ENCODE measurements at regions not wholly inside any gene's neighbourhood (a gene's known extent, or its start where the extent isn't known, plus 50 kb on each side); places are given as distances from the start of the nearest gene placed in this dataset.

DNA sequence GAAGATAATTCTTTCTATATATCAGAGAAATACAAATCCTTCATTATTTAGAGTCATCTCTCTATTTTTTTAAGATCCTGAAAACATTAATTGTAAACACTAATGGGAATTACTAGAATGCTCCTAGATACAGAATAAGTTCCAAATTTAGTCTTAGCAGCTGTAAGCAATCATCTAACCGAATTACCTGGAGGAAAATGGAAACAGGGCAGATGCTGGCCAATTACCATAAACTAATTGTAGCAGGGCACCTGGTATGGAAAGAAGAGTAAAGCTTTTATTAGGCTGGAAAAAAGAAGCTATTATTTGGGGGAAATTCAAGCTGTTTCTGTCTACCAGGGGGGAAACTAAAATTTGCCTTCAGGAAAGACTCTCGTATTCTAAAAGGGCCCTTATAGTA lies 257.5 kb downstream of the MMUT start:
- H3K9me3 ChIP-seq (ENCODE audit: control insufficient read depth in 4 of 4, low read length in 3 of 4), result peaks cover 0 to 5% (median 0%) of the 10 kb centered on the region in 4 donors
- H3K27ac ChIP-seq (ENCODE audit: low read depth in 1 of 2, low read length in 2 of 2), result no peak overlapping the region
- DNase-seq (ENCODE audit: low spot score), result no peak
- H3K9ac ChIP-seq (ENCODE audit: low read depth in 1 of 2, low read length in 2 of 2), result no peak overlapping the region
- WGBS, result 62% methylated on average over 2 of the region's 2 CpGs
- TF ChIP-seq TAF1 (conservative IDR thresholded peaks at IDR 0.05), result no peak
- no peak for TF ChIP-seq FOXA2 (IDR thresholded peaks at IDR 0.05)
- TF ChIP-seq SP1 (IDR thresholded peaks at IDR 0.05), result no peak
- no peak for TF ChIP-seq HNF4A (conservative IDR thresholded peaks at IDR 0.05)
- TF ChIP-seq EGR1 (IDR thresholded peaks at IDR 0.05; ENCODE audit: low read depth in 2 of 2), result no peak
- no peak for TF ChIP-seq RXRA (IDR thresholded peaks at IDR 0.05)
- TF ChIP-seq, protein P1, sequence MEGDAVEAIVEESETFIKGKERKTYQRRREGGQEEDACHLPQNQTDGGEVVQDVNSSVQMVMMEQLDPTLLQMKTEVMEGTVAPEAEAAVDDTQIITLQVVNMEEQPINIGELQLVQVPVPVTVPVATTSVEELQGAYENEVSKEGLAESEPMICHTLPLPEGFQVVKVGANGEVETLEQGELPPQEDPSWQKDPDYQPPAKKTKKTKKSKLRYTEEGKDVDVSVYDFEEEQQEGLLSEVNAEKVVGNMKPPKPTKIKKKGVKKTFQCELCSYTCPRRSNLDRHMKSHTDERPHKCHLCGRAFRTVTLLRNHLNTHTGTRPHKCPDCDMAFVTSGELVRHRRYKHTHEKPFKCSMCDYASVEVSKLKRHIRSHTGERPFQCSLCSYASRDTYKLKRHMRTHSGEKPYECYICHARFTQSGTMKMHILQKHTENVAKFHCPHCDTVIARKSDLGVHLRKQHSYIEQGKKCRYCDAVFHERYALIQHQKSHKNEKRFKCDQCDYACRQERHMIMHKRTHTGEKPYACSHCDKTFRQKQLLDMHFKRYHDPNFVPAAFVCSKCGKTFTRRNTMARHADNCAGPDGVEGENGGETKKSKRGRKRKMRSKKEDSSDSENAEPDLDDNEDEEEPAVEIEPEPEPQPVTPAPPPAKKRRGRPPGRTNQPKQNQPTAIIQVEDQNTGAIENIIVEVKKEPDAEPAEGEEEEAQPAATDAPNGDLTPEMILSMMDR (IDR thresholded peaks at IDR 0.05; ENCODE audit: low read depth, low read length, missing input control), result no peak
- no peak for TF ChIP-seq JUND (IDR thresholded peaks at IDR 0.05)
- TF ChIP-seq GABPA (IDR thresholded peaks at IDR 0.05 in 1 of 2, conservative IDR thresholded peaks at IDR 0.05 in 1 of 2), result no peak
- no peak for TF ChIP-seq RAD21 (IDR thresholded peaks at IDR 0.05)
- no peak for TF ChIP-seq HNF4G (IDR thresholded peaks at IDR 0.05)
- TF ChIP-seq, protein P2, sequence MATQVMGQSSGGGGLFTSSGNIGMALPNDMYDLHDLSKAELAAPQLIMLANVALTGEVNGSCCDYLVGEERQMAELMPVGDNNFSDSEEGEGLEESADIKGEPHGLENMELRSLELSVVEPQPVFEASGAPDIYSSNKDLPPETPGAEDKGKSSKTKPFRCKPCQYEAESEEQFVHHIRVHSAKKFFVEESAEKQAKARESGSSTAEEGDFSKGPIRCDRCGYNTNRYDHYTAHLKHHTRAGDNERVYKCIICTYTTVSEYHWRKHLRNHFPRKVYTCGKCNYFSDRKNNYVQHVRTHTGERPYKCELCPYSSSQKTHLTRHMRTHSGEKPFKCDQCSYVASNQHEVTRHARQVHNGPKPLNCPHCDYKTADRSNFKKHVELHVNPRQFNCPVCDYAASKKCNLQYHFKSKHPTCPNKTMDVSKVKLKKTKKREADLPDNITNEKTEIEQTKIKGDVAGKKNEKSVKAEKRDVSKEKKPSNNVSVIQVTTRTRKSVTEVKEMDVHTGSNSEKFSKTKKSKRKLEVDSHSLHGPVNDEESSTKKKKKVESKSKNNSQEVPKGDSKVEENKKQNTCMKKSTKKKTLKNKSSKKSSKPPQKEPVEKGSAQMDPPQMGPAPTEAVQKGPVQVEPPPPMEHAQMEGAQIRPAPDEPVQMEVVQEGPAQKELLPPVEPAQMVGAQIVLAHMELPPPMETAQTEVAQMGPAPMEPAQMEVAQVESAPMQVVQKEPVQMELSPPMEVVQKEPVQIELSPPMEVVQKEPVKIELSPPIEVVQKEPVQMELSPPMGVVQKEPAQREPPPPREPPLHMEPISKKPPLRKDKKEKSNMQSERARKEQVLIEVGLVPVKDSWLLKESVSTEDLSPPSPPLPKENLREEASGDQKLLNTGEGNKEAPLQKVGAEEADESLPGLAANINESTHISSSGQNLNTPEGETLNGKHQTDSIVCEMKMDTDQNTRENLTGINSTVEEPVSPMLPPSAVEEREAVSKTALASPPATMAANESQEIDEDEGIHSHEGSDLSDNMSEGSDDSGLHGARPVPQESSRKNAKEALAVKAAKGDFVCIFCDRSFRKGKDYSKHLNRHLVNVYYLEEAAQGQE (IDR thresholded peaks at IDR 0.05), result no peak
- no peak for TF ChIP-seq FOXA1 (IDR thresholded peaks at IDR 0.05)
- TF ChIP-seq, protein P3, sequence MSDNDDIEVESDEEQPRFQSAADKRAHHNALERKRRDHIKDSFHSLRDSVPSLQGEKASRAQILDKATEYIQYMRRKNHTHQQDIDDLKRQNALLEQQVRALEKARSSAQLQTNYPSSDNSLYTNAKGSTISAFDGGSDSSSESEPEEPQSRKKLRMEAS (IDR thresholded peaks at IDR 0.05), result no peak
- TF ChIP-seq, protein P4, sequence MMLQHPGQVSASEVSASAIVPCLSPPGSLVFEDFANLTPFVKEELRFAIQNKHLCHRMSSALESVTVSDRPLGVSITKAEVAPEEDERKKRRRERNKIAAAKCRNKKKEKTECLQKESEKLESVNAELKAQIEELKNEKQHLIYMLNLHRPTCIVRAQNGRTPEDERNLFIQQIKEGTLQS (IDR thresholded peaks at IDR 0.05), result no peak
- TF ChIP-seq NR2F2 (IDR thresholded peaks at IDR 0.05), result no peak
- TF ChIP-seq, protein P5, sequence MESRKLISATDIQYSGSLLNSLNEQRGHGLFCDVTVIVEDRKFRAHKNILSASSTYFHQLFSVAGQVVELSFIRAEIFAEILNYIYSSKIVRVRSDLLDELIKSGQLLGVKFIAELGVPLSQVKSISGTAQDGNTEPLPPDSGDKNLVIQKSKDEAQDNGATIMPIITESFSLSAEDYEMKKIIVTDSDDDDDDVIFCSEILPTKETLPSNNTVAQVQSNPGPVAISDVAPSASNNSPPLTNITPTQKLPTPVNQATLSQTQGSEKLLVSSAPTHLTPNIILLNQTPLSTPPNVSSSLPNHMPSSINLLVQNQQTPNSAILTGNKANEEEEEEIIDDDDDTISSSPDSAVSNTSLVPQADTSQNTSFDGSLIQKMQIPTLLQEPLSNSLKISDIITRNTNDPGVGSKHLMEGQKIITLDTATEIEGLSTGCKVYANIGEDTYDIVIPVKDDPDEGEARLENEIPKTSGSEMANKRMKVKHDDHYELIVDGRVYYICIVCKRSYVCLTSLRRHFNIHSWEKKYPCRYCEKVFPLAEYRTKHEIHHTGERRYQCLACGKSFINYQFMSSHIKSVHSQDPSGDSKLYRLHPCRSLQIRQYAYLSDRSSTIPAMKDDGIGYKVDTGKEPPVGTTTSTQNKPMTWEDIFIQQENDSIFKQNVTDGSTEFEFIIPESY (IDR thresholded peaks at IDR 0.05), result no peak
- TF ChIP-seq YY1 (IDR thresholded peaks at IDR 0.05), result no peak
- H3K27me3 ChIP-seq (ENCODE audit: control insufficient read depth in 4 of 4, insufficient read depth in 4 of 4, low read length in 3 of 4), result peaks cover 0 to 2% (median 0%) of the 10 kb centered on the region in 4 donors
- no peak overlapping the region for H3K4me3 ChIP-seq (ENCODE audit: low read depth in 1 of 3, low read length in 3 of 3)
- H3K36me3 ChIP-seq (ENCODE audit: control insufficient read depth in 4 of 4, insufficient read depth in 3 of 4, low read depth in 1 of 4, low read length in 3 of 4), result no peaks in the 10 kb centered on the region
- H3K4me1 ChIP-seq (ENCODE audit: control insufficient read depth in 4 of 4, insufficient read depth in 4 of 4, low read length in 3 of 4), result no peaks in the 10 kb centered on the region

Data from liver (tissue), 8 donors.